ENCODE measurements at regions not wholly inside any gene's neighbourhood (a gene's known extent, or its start where the extent isn't known, plus 50 kb on each side); places are given as distances from the start of the nearest gene placed in this dataset.

- TF ChIP-seq POLR2A (IDR thresholded peaks at IDR 0.05): no peak
- TF ChIP-seq, protein P1, sequence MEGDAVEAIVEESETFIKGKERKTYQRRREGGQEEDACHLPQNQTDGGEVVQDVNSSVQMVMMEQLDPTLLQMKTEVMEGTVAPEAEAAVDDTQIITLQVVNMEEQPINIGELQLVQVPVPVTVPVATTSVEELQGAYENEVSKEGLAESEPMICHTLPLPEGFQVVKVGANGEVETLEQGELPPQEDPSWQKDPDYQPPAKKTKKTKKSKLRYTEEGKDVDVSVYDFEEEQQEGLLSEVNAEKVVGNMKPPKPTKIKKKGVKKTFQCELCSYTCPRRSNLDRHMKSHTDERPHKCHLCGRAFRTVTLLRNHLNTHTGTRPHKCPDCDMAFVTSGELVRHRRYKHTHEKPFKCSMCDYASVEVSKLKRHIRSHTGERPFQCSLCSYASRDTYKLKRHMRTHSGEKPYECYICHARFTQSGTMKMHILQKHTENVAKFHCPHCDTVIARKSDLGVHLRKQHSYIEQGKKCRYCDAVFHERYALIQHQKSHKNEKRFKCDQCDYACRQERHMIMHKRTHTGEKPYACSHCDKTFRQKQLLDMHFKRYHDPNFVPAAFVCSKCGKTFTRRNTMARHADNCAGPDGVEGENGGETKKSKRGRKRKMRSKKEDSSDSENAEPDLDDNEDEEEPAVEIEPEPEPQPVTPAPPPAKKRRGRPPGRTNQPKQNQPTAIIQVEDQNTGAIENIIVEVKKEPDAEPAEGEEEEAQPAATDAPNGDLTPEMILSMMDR (IDR thresholded peaks at IDR 0.05): no peak
These were observed 307.1 kb upstream of the ID2 start for GRCh38 chr2:8374782-8375181.

All from heart left ventricle (tissue), 13 donors.